T-helper 2 cell (primary cell): ENCODE measurements at regions not wholly inside any gene's neighbourhood (a gene's known extent, or its start where the extent isn't known, plus 50 kb on each side); places are given as distances from the start of the nearest gene placed in this dataset.

Source experiments
- DNase-seq, 5 experiments: peaks; one replicate each; pipeline versions ENCODE4 v3.0.0 to v3.0.0-alpha.2; 2012 to 2022

DNA sequence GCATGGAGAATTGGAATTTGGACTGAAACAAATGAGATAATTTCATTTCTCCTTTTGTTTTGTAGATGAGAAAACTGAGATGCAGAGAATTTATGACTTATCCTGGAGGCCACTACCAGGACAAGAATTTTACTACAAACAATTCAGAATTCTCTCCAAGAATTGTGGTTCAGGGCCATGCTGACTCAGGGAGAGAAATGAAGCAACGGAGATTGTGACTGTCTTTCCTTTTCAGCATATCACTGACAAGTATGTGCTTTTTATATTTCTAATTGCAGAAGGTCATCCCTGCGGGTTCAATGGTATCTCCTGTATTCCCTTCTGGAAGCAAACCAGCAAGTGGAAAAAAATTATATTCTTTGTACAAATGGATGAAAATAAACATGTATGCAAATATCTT lies 170.8 kb upstream of the MITF start:
- no peak for DNase-seq

DNA sequence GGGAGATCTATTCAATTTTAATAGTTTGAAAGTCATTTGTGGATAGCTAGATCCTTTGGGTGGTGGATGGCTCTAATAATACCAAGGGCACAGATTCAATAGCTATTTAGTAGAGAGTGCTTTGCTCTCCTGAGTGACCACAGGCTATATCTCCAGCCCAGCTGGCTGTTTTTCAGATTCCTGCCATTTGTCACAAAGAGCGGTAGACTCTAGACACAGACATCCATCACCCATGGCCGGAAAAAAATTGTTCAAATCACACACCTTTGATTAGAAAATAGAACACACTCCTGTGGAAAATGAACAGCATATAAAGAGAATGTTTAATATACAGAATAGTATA lies 171.6 kb upstream of the MITF start:
- no peak for DNase-seq

DNA sequence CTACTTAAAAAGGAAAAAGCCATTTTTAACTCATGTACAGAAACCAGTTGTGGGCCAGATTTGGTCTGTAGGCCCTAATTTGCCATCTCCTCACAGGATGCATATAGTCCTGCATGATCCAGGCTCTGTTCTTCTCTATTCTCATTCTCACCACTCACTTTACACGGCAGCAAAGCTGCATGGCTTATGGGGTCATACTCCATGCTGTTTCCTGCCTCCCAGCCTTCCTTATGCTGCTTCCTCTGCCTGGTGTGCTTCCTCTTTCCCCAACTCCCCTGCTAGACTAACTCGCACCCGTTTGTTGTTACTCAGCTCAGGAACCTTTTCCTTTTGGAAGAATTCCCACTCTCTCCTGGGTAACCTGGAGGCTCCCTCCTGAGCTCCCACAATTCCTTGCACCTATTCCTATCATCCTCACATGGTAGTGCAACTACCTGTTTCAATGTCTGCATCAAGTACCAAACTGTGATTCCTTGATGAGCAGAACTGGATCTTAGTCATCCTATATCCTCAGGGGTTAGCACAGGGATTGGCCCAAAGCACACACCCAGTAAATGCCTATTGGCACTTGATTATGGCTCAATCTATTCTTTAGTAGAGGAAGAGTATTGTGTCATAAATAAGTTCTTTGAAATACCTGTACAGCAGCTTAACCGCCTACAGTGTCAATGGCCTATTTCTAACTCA lies 172.1 kb upstream of the MITF start:
- no peak for DNase-seq

DNA sequence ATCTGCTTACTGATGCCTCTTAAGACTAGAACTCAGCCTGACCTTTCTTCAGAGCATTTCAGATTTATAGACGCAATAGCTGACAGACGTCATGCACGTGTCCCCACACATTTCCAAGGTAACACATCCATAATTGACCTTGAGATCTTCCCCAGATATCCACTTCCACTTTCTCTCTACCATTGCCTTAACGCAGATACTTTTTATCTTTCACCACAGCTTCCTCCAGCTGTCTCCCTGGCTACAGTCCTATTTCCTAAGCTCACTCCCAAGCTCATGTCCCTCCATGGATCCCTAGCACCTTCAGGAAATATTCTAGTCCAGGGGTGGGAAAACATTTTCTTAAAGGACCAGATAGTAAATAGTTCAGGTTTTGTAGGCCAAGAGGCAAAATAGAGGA lies 173.0 kb upstream of the MITF start:
- no peak for DNase-seq

DNA sequence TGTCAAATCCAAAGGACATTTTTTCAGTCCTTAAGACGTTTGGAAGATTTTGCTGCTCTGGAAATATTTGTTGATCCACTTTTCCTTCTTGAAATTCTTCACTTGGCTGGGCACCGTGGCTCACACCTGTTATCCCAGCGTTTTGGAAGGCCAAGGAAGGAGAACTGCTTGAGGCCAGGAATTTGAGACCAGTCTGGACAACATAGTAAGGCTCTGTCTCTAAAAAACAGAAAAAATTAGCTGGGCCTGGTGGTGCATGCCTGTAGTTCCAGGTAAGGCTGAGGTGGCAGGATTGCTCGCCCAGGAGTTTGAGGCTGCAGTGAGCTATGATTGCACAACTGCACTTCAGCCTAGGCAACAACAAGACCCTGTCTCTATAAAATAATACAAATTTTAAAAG lies 173.9 kb upstream of the MITF start:
- DNase-seq: no peak

DNA sequence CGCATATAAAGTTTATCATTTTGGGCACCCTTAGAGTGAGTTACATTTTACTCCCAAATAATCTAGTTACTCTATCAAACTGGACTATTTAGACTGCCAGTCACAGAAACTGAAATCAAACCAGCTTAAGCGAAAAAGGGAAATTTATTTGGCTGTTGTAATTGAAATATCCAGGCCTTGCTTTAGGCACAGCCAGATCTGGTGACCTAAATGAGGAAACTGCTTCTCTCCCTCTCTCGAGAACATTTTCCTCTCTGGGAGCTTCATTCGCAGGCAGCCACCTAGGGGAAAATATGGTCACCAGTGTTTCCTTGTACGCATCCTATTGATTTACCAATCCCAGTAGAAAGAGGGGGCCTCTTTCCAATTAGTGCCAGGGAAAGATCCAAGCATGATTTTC lies 175.3 kb upstream of the MITF start:
- DNase-seq: no peak

DNA sequence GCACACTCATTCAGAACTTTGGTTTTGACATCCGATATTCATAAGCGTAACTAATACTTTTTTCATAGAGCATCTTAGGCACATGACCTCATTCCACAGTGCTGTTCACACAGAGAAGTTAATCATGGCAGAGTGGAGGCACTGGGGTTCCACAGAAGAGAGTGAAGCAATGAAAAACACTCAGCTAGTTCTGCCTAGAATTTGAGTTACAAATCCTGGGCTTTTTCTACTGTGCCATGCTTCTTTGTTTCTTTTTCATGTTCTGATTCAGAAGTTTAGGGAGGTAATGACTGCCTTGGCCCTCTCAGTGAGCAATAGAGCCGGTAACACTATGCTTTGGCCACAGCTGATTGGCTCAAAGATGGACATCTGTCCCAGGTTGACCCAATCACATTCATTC lies 176.1 kb upstream of the MITF start:
- no peak for DNase-seq

DNA sequence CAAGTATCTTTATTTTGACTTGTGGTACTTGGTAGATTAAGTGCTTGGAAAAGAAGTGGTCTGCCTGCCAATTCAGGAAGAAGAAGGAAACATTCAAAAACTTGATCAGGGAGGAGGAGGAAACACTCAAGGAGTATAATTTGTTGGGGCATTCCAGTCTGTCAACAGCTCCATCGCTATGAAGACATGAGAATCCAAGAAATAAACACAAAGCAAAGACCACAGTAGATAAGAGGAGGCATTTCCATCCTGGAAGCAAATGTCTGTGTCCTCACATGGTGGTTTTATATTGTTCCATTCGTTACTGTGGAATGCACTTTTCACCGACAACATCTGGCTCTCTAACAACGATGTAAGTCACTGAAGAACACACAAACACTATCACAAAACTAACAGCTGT lies 176.1 kb upstream of the FRMD4B start:
- DNase-seq: no peak

DNA sequence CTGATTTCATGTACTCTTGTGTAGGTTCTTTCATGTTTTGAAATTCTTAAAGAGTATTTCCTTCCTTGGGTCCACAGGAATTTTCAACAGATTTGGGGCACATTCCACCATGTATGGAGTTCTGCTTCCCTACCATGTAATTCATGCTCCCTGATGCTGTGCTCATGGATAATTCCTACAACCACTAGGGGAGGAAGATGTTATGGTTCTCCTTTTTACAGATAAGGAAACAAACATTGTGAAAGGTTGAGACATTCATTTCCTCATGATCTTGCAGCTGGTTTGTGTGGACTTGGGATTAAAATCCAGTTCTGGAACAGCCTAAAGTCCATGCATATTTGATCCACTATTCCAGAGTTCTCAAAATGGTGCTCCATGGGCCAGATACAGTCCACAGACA lies 174.9 kb upstream of the FRMD4B start:
- no peak for DNase-seq

DNA sequence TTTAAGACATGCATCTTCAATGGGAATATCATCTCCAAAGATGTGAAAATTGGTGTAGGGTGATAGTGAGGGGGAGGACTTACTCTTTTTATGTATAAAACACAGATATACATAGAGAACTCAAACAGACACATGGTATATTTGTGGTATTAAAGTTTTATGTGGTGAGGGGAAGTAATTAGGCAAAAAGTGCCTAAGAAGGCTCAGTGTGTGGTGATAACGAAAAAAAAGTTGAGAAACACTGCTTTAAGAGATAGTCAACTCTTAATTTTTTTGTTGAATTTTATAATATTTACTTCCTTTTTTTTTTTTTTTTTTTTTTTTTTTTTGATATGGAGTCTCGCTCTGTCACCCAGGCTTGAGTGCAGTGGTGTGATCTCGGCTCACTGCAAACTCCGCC lies 174.2 kb upstream of the FRMD4B start:
- no peak for DNase-seq

DNA sequence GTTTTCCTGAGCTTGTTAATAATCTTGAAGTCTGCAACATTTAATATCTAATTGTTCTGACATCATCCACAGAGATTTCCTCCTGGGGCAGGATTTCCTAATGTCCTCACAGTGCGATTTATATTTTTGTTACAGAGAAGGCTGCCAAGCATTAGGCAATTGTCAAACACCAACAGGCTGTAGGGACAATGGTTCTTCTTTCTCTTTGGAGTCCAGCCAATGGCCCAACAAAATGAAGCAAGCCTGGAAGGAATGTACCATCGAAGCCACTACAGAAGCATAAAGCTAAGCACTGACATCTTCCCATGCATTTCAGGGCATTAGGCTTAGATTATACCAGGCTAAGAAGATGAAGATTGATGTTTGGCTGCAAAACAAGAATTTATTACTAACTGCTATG lies 173.0 kb upstream of the FRMD4B start:
- no peak for DNase-seq

DNA sequence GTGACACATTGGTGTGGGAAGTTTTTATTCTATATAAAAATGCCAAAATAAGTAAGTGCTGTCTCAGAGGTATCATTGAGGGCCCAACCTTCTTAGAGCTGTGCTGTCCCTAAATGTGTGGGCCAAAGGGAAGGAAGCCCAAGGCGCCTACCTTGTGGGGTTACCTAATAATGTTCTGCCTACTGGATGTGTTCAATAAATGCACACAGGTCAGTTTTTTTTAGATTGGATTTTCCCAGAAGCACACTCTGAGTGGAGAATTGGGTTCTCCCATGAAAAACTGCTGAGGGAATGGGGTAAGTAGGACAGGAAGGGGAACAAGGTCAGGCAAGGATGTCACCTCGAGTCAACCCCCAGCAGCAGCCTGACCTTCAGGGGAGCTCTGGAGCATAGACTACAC lies 168.7 kb upstream of the FRMD4B start:
- DNase-seq: no peak

DNA sequence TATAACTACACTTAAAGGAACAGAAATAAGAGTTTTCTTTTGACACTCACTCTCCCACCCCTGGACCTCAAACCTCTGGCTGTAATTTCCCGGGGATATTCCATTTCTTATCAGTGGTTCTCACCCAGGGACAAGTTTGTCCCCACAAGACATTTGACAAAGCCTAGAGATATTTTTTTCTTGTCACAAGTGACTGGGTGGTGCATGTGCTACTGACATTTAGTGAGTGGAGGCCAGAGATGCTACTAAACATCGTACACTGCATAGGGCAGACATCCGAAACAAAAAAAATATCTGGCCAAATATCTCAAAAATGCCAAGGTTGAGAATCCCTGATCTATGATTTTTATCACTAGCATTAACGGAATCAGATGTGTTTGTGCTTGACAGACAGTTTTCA lies 168.0 kb upstream of the FRMD4B start:
- DNase-seq: no peak

DNA sequence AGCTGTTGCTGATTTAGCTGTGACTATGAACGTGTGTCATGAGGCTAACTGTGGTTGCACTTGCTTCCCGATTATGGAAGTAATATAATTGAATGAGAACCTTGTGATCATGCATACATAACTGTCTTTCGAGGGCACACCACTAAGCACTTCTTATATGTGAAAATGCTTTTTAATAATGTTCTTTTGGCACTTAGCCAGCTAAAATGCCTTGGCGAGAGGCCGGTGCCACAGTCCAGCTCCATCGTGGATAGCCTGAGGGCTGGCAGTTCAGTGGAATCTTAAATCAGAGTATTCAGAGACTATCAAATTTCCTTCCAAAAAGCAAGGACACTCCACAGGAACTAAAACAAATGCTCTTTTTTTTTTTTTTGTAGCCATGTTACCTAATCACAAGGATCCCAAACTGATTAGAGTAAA lies 161.6 kb upstream of the FRMD4B start:
- no peak for DNase-seq

DNA sequence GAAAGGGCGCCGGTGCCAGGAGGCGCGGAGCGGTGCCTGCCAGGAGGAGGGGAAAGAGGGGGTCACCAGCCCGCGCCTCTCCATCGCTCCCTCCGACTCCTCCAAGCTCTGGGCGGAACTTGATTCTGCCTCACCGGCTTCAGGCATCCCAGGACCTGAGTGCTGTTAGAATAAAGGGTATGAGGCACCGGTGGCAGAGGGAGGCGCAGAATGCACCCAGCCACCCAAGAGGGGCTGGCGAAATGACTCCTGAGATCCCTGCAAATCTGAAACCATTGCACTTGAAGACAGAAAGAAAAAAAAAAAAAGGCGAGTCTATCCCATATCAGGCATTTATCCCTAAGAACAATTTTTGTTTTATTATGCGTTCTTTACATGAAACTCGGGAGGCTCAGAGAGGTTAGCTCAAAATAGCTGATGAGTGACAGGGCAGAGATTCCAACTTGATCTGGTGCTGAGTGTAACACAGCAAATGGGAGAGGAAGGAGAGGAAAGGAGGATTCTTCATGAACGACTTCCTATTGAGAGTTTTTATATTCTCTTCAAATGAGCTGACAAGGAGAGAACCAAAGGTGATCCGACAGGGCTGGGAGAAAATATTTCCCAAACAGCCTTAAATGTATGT lies 157.0 kb upstream of the FRMD4B start:
- DNase-seq: no peak

DNA sequence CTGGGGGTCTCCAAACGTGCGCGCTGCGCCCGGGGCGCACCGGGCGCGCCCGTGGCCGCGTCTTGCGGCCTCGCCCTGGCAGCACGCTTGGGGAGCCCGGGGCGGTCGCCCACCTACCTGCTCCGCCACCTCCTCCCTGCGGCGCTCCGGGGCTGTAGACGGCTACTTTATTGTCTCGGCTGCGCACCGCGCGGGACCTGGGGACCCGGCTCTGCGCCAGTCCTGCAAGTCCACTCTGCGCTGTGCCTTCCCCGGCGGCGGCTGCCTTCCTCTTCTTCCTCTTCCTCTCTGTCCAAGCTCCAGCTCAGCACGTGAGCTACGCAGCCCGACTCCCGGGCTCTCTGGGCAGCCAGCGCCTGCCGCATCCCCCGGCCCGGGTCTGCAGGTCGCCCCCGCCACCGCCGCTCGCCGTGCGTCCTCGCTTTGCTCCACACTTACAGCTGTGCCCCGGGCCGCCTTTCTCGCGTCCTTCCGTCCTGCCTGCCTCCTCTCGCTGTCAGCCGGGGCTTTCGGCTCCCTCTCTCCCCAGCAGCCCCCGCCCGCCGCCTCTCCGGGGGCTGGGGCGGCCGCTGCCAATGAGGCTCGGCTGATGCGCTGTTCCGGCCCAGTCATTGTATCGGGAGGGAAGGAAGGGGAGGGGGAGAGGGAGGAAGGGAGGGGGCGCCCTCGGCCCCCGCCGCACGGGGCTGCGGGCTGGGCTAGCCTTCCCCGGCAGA lies 156.4 kb upstream of the FRMD4B start:
- DNase-seq: peak in 1 of 5 experiments; percentile 16

DNA sequence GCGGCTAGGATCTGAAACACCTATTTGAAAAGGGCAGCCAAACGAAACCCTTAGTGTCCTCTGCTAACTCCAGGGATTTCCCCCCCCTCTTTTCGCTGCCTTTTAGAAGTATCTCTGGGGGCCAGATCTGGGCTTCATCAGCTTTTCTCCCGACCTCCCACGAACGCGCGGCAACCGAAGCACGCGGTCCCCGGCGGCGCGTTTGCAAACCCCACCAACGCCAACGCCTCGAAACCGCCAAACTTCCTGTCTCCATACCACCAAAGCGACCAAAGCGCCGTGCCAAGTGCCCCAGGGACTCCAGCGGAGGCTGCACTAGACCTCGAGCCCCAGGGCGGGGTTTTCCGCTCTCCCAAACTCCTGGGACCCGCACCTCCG lies 155.8 kb upstream of the FRMD4B start:
- DNase-seq: peak in 1 of 5 experiments; percentile 19

DNA sequence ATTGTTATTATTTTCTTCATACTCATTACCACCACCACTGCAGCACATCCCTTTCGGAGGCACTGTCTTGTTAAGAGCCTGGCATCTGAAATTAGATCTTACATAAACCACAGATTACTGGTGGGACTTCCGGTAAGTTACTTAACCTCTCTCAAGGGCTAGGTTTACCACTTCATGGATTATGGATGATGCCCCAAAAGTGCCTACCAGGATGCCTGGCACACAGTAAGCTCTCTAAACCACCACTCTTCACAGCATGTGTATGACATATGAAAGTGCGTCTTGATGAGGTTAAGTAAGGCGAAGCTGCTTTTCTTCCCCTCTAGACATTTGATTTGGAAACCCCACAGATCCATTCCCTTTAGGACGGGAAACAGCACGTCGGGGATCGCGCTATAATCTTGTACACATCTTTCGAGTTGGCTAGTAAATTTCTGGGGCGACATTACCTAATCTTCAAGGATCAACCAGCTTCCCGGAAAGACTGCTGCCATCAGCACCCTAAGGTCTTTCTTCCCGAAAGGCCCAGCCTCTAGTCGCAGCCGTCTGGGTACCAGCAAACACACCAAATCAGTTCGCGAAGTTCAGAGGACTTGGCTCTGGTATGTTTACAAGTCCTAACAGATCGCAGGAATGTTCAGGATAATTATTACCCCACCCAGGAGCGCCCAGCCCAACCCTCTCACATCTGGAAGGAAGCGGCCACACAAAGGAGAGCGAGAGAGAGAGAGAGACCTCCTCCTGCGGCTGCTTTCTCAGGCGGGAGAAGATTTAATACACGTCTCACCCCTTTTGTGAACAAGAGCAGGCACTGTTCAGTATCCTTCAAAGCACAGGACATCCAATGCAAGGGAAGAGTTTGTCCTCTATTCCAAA lies 155.1 kb upstream of the FRMD4B start:
- DNase-seq: no peak

DNA sequence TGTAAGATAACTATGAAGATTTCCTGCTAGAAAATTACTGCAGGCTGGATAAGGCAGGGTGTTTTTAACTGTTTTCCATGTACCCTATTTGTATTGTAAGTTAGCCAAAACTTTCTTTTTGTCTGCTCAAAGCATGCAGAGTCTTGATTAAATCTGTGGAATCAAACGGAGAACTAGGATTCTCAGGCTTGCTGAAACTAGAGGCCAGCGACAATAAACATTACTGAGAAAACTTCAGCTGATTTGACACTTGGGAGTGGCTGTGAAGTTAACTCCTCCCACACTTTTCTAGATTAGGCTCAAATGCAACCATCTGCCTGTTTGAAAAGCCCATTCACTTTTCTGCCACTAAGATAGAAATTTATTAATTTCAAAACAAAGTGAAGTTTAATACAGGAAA lies 153.2 kb upstream of the FRMD4B start:
- no peak for DNase-seq

DNA sequence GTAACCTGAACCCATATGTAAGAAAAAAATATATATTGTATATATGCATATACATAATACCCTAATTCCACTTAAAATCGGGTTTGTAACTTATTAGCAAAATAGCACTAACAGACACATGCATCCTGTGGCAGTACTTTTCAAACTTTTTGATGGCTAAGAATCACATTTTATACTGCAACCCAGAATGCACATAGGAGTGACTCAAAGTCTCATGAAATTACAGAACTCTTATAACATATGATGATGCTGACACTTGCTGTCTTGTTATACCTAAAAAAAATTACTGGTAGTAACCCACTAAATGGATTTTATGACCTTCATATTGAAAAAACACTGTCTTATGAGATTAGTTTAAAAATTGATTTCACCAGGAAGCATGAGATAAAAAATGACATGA lies 152.4 kb upstream of the FRMD4B start:
- DNase-seq: no peak

DNA sequence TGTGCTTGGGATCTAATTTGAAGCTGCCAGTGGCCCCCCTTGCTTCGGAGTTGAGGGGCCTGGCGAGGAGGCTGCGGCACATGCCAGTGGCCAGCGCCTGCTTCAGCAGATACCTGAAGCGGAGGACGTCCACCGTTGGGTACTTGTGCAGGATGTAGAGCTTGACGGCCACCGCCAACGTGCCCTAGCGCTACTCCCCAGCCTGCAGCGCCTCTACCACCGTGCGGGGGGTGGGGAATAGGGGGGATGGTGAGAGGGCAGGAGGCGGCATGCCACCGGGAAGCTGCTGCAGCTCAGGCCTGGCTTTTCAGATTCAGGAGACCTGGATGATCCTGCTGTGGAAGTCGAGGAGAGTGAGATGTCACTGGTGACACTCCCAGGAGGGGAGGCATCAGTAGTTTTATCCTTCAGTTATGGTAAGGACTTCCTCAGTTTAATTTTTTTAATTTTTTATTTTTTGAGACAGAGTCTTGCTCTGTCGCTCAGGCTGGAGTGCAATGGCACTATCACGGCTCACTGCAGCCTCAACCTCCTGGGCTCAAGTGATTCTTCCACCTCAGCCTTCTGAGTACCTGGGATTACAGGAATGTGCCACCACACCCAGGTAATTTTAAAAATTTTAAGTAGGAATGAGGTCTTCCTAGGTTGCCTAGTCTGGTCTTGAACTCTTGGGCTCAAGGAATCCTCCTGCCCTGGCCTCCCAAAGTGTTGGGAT lies 150.6 kb upstream of the FRMD4B start:
- DNase-seq: no peak

DNA sequence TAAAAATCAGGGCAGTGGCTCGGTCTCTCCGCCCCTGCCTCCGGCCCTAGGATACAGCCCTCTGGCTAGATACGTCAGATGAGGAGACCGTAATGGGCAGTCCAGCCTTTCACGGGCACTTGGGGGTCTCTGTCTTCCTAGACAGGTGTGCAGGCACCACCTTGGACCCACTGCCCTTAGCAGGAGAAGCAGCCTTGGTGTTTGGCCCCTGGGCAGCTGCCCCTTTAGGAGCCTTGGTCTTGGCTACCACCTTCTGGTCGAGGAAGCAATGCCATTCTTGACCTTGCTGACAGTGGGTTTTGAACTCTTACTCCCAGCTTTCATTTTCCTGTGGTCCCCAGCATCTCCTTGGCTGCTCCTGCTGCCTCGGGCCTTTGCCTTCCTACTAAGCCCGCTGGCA lies 149.7 kb upstream of the FRMD4B start:
- DNase-seq: no peak
